BLaER1 treated with 17β-estradiol and CSF1 and Interleukin-3, amounts not matched to agents 10 nM and 100 nM (cell line): ENCODE measurements at regions not wholly inside any gene's neighbourhood (a gene's known extent, or its start where the extent isn't known, plus 50 kb on each side); places are given as distances from the start of the nearest gene placed in this dataset.

Source experiments
- H3K27ac ChIP-seq, 11 experiments: shearing (Covaris generic); formaldehyde crosslinking; 2 replicates each; pipeline ENCODE4 v1.8.1; 2022
- H3K27me3 ChIP-seq, 11 experiments: shearing (Covaris generic); formaldehyde crosslinking; 2 replicates each; pipeline ENCODE4 v1.8.1; 2022
- H3K36me3 ChIP-seq, 11 experiments: shearing (Covaris generic); formaldehyde crosslinking; 2 replicates each; pipeline ENCODE4 v1.8.1; 2022
- H3K4me1 ChIP-seq, 10 experiments: shearing (Covaris generic); formaldehyde crosslinking; 2 replicates each; pipeline ENCODE4 v1.8.1; 2022
- H3K4me2 ChIP-seq, 11 experiments: shearing (Covaris generic); formaldehyde crosslinking; 2 replicates each; pipeline ENCODE4 v1.8.1; 2022
- H3K4me3 ChIP-seq, 10 experiments: shearing (Covaris generic); formaldehyde crosslinking; 2 replicates each; pipeline ENCODE4 v1.8.1; 2022
- H3K9ac ChIP-seq, 11 experiments: shearing (Covaris generic); formaldehyde crosslinking; 2 replicates each; pipeline ENCODE4 v1.8.1; 2022
- H3K9me3 ChIP-seq, 11 experiments: shearing (Covaris generic); formaldehyde crosslinking; replicated peaks in 1 of 11; 2 replicates each; pipeline ENCODE4 v1.8.1; 2022
- H4K20me1 ChIP-seq, 11 experiments: shearing (Covaris generic); formaldehyde crosslinking; 2 replicates each; pipeline ENCODE4 v1.8.1; 2022
- Cebpa-rat ChIP-seq, 11 experiments: shearing (Covaris generic); IDR thresholded peaks; 2 replicates each; pipeline ENCODE4 v1.8.1; 2022

DNA sequence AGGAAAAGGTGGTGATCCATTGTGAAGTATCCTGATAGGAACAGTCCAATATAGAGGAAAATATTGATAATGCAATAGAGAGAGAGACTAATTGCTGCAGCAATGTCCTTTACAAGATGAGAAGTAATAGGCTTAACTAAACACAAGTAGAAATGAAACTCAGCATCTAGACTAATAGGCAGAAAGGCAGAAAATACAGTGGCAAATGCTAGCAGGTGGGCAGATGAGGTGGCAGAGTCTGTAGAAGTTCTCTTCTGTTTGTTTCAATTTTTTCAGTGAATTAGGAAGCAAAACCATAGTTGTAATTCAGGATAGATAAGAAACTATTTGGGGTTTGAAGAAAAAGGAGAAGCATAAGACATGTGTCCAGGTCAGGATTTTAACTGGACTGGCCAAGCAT, 236.7 kb upstream of the HS3ST5 start:
- no peak overlapping the region for H3K9ac ChIP-seq
- H3K4me1 ChIP-seq, result peaks cover 4 to 19% (median 15%) of the 10 kb centered on the region in 10 experiments; a peak in 18 of 20 replicates
- H4K20me1 ChIP-seq, result no peaks in the 10 kb centered on the region
- no peak overlapping the region for H3K27ac ChIP-seq
- no peaks in the 10 kb centered on the region for H3K27me3 ChIP-seq
- no peak for TF ChIP-seq Cebpa-rat (IDR thresholded peaks at IDR 0.05)
- H3K36me3 ChIP-seq, result no peaks in the 10 kb centered on the region
- no peak overlapping the region for H3K4me3 ChIP-seq
- no peak overlapping the region for H3K4me2 ChIP-seq
- H3K9me3 ChIP-seq, result peaks cover 9 to 30% (median 21%) of the 10 kb centered on the region in 11 experiments; a peak in 20 of 22 replicates

DNA sequence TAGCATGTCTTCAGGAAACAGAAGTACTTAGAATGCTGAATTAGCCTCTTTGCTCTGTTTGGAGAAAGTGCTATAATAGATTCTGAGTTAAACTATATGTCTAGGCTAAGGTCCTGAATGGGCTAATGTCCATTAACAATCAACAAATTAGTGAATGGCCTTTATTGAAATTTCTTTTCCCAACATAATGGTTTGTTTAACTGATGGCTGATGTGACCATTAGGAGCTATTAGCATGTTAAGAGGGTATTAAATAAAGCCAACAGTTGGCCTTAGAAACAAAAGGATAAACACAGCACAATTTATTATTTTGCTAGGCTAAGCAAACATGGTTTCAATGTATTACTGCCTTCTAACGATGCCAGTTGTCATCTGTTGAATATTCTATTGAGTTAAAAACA, 234.3 kb upstream of the HS3ST5 start:
- Histone ChIP-seq H3K4me2 (no peak overlapping the region), H3K4me1 (peaks cover 4 to 19% (median 15%) of the 10 kb centered on the region in 10 experiments; a peak in 18 of 20 replicates), H3K9me3 (peaks cover 0 to 11% (median 7%) of the 10 kb centered on the region in 11 experiments; a peak in 16 of 22 replicates), H3K27ac (no peak overlapping the region), H3K4me3 (no peak overlapping the region), H3K36me3 (no peaks in the 10 kb centered on the region), H3K27me3 (no peaks in the 10 kb centered on the region), H3K9ac (no peak overlapping the region), H4K20me1 (no peaks in the 10 kb centered on the region)
- no peak for TF ChIP-seq Cebpa-rat (IDR thresholded peaks at IDR 0.05)

DNA sequence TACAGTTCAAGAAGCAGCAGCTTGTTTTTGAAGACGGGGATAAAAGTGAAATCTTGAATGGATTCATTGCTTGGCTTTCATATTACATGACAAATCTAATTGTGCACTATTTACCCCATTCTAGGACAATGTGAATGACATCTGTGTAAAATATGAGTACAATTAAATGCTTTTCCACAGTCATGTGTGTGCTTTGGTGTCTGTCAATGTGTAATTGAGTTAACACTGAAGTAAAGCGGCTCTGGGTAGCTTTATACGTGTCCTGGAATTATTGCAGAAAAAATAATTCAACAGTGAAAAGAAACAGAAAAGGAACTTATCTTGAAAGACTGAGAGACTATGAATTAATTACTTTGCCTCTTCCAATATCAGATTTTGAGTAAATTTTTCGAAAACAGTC, 233.5 kb upstream of the HS3ST5 start:
- H3K9ac ChIP-seq, result no peak overlapping the region
- no peak overlapping the region for H3K4me2 ChIP-seq
- H3K27ac ChIP-seq, result no peak overlapping the region
- peaks cover 0 to 3% (median 0%) of the 10 kb centered on the region in 11 experiments; a peak in 3 of 22 replicates for H3K9me3 ChIP-seq
- TF ChIP-seq Cebpa-rat (IDR thresholded peaks at IDR 0.05), result no peak
- H3K4me1 ChIP-seq, result peaks cover 4 to 15% (median 12%) of the 10 kb centered on the region in 10 experiments; a peak in 18 of 20 replicates
- H3K4me3 ChIP-seq, result no peak overlapping the region
- H4K20me1 ChIP-seq, result no peaks in the 10 kb centered on the region
- H3K36me3 ChIP-seq, result no peaks in the 10 kb centered on the region
- no peaks in the 10 kb centered on the region for H3K27me3 ChIP-seq

DNA sequence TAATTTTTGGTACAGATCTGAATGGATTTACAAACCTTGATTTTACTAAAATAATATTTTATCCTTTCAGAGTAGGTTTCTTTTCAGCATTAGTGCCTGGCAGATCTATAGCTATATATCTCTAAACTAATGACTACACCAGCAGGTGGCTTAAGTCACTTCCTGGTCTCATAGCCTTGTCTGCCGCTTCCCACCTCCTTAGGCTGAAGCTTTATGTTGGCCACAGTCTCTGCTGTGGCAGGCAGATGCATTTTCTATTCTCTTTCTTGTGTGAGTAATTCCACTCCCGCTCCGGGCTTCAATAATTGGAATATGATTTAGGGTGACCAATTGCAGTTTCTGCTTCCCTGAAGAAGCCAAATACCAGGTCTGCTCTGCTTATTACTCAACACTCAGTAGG, 226.8 kb upstream of the HS3ST5 start:
- H3K36me3 ChIP-seq, result no peaks in the 10 kb centered on the region
- no peaks in the 10 kb centered on the region for H3K27me3 ChIP-seq
- no peak overlapping the region for H3K4me3 ChIP-seq
- no peaks in the 10 kb centered on the region for H3K4me1 ChIP-seq
- H3K27ac ChIP-seq, result no peak overlapping the region
- no peaks in the 10 kb centered on the region for H4K20me1 ChIP-seq
- H3K9me3 ChIP-seq, result peaks cover 2 to 12% (median 3%) of the 10 kb centered on the region in 11 experiments
- no peak for TF ChIP-seq Cebpa-rat (IDR thresholded peaks at IDR 0.05)
- no peak overlapping the region for H3K4me2 ChIP-seq
- no peak overlapping the region for H3K9ac ChIP-seq

DNA sequence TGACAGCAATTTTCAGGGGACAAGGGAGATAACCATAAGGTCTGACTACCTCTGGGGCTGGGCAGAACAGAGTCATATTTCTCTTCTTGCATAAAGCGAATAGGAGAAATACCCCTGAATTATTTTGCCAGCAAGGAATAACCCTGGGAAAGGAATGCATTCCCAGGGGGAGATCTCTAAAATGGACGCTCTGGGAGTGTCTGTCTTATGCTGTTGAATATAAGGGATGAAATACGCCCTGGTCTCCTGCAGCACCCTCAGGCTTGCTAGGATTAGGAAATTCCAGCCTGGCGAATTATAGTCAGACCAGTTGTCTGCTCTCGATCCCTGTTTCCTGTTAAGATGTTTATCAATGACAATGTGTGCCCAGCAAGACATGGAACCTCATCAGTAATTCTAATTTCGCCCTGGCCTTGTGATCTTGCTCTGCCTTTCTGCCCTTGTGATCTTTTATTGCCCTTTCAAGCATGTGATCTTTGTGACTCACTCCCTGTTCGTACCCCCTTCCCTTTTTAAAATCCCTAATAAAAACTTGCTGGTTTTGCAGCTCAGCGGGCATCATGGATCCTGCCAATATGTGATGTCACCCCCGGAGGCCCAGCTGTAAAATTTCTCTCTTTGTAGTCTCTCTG, 221.6 kb upstream of the HS3ST5 start:
- no peak for TF ChIP-seq Cebpa-rat (IDR thresholded peaks at IDR 0.05)
- Histone ChIP-seq H3K27ac (no peak overlapping the region), H3K27me3 (no peaks in the 10 kb centered on the region), H4K20me1 (no peaks in the 10 kb centered on the region), H3K9ac (no peak overlapping the region), H3K9me3 (peaks cover 9 to 20% (median 11%) of the 10 kb centered on the region in 11 experiments), H3K4me3 (no peak overlapping the region), H3K36me3 (no peaks in the 10 kb centered on the region), H3K4me2 (no peak overlapping the region), H3K4me1 (no peaks in the 10 kb centered on the region)

DNA sequence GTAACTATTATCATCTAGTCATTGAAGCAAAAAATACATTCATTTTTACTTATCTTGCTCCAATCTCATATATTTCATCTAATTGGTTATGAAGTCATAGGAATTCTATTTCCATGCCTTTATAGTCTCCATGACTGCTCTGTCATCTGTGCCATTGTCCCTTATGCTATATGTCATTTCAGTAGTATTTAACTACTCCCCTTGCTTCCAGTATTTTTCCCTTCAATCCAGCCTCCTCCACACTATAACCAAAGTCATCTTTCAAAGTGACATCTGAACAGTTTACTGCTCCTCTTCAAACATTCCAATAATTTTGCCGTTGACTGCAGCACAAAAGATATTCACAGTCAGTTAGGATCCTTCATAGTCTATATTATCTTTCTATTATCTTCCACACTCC, 216.6 kb upstream of the HS3ST5 start:
- H3K36me3 ChIP-seq, result no peaks in the 10 kb centered on the region
- H3K27me3 ChIP-seq, result no peaks in the 10 kb centered on the region
- peaks cover 4 to 18% (median 11%) of the 10 kb centered on the region in 11 experiments for H3K9me3 ChIP-seq
- no peak for TF ChIP-seq Cebpa-rat (IDR thresholded peaks at IDR 0.05)
- H3K9ac ChIP-seq, result no peak overlapping the region
- H3K4me1 ChIP-seq, result no peaks in the 10 kb centered on the region
- H3K4me2 ChIP-seq, result no peak overlapping the region
- H3K27ac ChIP-seq, result no peak overlapping the region
- H4K20me1 ChIP-seq, result no peaks in the 10 kb centered on the region
- H3K4me3 ChIP-seq, result no peak overlapping the region

DNA sequence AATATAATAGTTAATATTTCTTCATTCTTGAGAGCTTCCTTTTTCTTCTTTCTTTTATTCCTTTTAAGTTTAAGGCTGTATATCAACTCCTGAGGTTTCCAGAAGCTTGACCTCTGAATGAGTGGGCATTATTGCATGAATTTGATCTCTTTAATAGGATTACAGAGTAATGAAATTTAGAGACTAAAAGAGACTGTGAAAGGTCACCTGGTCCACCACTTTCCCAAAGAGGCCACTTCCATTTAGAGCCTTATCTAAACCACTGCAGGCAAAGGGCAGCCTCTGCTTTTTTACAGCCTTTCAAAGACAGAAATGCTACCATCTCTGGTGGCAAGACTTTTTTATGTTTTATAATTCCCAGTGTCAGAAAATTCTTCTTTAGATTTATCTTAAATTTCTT, 215.3 kb upstream of the HS3ST5 start:
- Histone ChIP-seq H3K9ac (no peak overlapping the region), H3K27ac (no peak overlapping the region), H3K4me1 (no peaks in the 10 kb centered on the region), H3K4me3 (no peak overlapping the region), H4K20me1 (no peaks in the 10 kb centered on the region), H3K4me2 (no peak overlapping the region), H3K9me3 (peaks cover 0 to 12% (median 5%) of the 10 kb centered on the region in 11 experiments; a peak in 7 of 22 replicates), H3K36me3 (no peaks in the 10 kb centered on the region), H3K27me3 (no peaks in the 10 kb centered on the region)
- TF ChIP-seq Cebpa-rat (IDR thresholded peaks at IDR 0.05), result no peak

DNA sequence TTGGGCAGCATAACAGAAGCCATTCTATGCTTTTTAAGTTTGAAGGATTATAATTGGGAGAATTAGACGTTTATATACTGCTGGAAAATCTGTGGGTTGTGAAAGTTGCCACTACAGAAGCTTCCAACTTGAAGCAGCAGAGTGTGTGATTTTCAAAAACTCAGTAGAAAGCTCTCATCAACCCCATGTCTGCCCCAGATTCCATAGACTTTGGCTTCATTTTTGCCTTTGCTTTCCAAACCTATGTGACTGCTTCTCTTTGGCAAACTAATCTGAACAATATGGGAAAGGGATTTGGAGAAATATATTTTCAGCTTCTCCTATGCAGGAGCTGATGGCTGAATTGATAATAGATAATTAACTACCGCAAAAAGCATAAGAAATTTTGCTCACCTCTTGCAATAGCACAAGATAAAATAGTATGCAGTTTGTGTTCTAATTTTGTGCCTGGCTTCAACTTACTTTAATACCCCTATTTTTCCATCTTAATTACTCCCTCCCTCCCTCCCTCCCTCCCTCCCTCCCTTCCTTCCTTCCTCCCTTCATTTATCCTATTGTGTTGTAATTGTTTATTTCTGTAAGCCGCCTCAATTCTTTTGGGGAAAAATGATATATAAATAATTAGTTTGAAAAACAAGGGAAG, 214.1 kb upstream of the HS3ST5 start:
- H3K4me1 ChIP-seq, result no peaks in the 10 kb centered on the region
- H3K4me3 ChIP-seq, result no peak overlapping the region
- no peak overlapping the region for H3K4me2 ChIP-seq
- H4K20me1 ChIP-seq, result no peaks in the 10 kb centered on the region
- no peak overlapping the region for H3K27ac ChIP-seq
- no peak overlapping the region for H3K9ac ChIP-seq
- TF ChIP-seq Cebpa-rat (IDR thresholded peaks at IDR 0.05), result no peak
- no peaks in the 10 kb centered on the region for H3K36me3 ChIP-seq
- peaks cover 0 to 12% (median 5%) of the 10 kb centered on the region in 11 experiments; a peak in 7 of 22 replicates for H3K9me3 ChIP-seq
- no peaks in the 10 kb centered on the region for H3K27me3 ChIP-seq

DNA sequence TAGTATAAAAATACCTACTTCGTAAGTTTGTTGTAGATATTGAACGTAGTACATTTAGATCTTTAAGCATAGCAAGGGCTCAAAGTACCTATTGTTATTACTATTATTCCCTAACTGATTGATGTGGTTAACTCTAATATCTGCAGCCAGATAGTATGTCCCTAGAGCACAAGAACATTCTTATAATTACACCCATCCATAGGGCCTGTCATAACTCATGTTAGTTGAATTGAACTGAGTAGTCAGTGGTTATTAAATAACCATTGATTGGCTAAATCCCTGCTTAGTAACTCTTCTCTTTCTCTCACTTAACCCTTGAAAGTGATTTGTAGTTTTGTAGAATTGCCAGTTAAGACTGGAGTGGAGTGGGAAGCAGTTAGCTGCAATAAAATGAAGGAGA, 207.5 kb upstream of the HS3ST5 start:
- Histone ChIP-seq H3K27ac (no peak overlapping the region), H3K4me3 (no peak overlapping the region), H3K27me3 (no peaks in the 10 kb centered on the region), H3K9me3 (peaks cover 0 to 7% (median 5%) of the 10 kb centered on the region in 11 experiments; a peak in 6 of 22 replicates), H3K4me1 (0 out of 20 replicates have a peak, but pooled peaks cover 0 to 4% (median 0%) of the 10 kb centered on the region in 10 experiments), H3K4me2 (no peak overlapping the region), H4K20me1 (no peaks in the 10 kb centered on the region), H3K9ac (no peak overlapping the region), H3K36me3 (no peaks in the 10 kb centered on the region)
- no peak for TF ChIP-seq Cebpa-rat (IDR thresholded peaks at IDR 0.05)
